ENCODE measurements at regions not wholly inside any gene's neighbourhood (a gene's known extent, or its start where the extent isn't known, plus 50 kb on each side); places are given as distances from the start of the nearest gene placed in this dataset.

DNA sequence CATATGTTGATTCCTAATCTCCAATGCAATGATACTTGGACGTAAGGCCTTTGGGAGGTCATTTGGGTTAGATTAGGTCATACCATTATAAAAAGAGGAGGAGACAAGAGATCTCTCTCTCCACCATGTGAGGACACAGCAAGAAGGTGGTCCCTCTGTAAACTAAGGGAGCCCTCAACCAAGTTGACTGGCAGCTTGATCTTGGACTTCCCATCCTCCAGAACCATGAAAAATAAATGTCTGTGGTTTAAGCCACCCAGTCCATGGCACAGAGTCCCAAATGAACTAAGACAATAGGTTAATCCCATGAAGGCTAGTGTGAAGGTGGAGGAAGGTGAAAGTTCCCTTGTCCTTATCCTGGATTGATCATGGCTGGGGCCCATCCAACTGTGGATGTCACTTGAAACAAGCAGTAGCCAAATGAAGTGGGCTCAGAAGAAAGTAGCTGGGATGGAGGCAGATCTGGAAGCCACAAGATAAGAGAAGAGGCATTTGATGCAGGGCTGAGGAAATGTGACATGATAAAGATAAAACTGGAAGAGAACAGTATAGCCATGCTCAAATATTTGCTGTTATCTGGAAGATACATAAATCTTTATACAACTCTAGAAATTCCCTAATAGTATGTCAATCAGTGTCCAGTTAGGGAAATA is 99.9 kb downstream of the BANF2 start:
- Histone ChIP-seq H3K18ac (ENCODE audit: extremely low read depth, low read length) (no peak overlapping the region), H3K4me2 (ENCODE audit: insufficient read depth in 1 of 2, low read depth in 2 of 2, low read length in 2 of 2) (no peak overlapping the region), H3K79me1 (ENCODE audit: low read depth, low read length) (no peaks in the 10 kb centered on the region), H3K56ac (replicated peaks; ENCODE audit: insufficient read length, low read depth, low read length) (no peak overlapping the region), H2AFZ (ENCODE audit: low read length) (no peak overlapping the region), H4K91ac (replicated peaks; ENCODE audit: insufficient read length, low read length) (no peak overlapping the region), H2BK20ac (ENCODE audit: low read length) (no peak overlapping the region), H2BK15ac (ENCODE audit: low read length) (no peak overlapping the region), H2BK12ac (ENCODE audit: low read depth, low read length) (no peak overlapping the region), H3K36me3 (ENCODE audit: control insufficient read depth in 2 of 4, insufficient read depth in 4 of 4, low read length in 3 of 4) (no peaks in the 10 kb centered on the region; a peak in 1 of 8 replicates), H3K27ac (ENCODE audit: low read depth, low read length) (no peak overlapping the region), H2BK5ac (ENCODE audit: low read depth, low read length) (no peak overlapping the region), H2AK5ac (ENCODE audit: low read depth, low read length) (no peak overlapping the region), H3K4ac (replicated peaks; ENCODE audit: insufficient read length, low read depth, low read length) (no peak overlapping the region), H3K23me2 (ENCODE audit: low read depth, low read length) (no peaks in the 10 kb centered on the region), H3K23ac (ENCODE audit: insufficient read length) (no peak overlapping the region), H3K14ac (ENCODE audit: insufficient read length) (no peak overlapping the region), H3K9me3 (ENCODE audit: insufficient read depth in 2 of 2, low read depth in 1 of 2, low read length in 1 of 2) (peaks cover 3 to 8% of the 10 kb centered on the region in 2 experiments; a peak in 3 of 4 replicates), H3K9ac (replicated peaks in 1 of 4; ENCODE audit: extremely low read depth in 1 of 4, low read depth in 3 of 4, low read length in 3 of 4) (no peak overlapping the region), H3K4me3 (ENCODE audit: extremely low read depth in 1 of 4, insufficient read depth in 2 of 4, low read depth in 3 of 4, low read length in 4 of 4) (no peak overlapping the region), H4K8ac (ENCODE audit: extremely low read depth, insufficient read depth, low read length) (no peak overlapping the region), H4K20me1 (replicated peaks in 1 of 2; ENCODE audit: control insufficient read depth in 1 of 2, insufficient read depth in 2 of 2, low read length in 2 of 2) (no peaks in the 10 kb centered on the region), H2BK120ac (replicated peaks; ENCODE audit: low read depth, low read length) (no peak overlapping the region), H3K4me1 (replicated peaks in 1 of 4; ENCODE audit: control insufficient read depth in 3 of 4, insufficient read depth in 4 of 4, low read length in 3 of 4) (no peaks in the 10 kb centered on the region), H3K79me2 (ENCODE audit: control insufficient read depth in 1 of 2, insufficient read depth in 2 of 2, low read length in 2 of 2) (no peaks in the 10 kb centered on the region), H3K27me3 (replicated peaks in 1 of 4; ENCODE audit: control insufficient read depth in 3 of 4, extremely low read depth in 1 of 4, insufficient read depth in 3 of 4, low read length in 3 of 4) (no peaks in the 10 kb centered on the region), H4K5ac (ENCODE audit: insufficient read length, low read depth, low read length) (no peak overlapping the region)
- CTCF ChIA-PET (ENCODE audit: partially characterized antibody), result interaction anchor here (1.4 to 1.5 kb wide), 2 partner anchors 98 to 153 kb away, joined by 4 read pairs; no protein-coding TSS in a partner anchor
- 85% methylated on average over 1 of the region's 1 CpG; no CpG with 5 or more reads in 1 of the 2 experiments for WGBS, 2 experiments (ENCODE audit: extremely low coverage in 1 of 2, insufficient coverage in 1 of 2, insufficient read length in 1 of 2, insufficient replicate concordance in 2 of 2, low coverage in 1 of 2, low lambda C conversion rate in 2 of 2, missing lambda C conversion rate in 1 of 2)
- POLR2A ChIA-PET (ENCODE audit: partially characterized antibody), result no interaction called here
- DNase-seq (ENCODE audit: low read depth in 1 of 2, low spot score in 2 of 2), result no peak
- FAIRE-seq, result no peak
- TF ChIP-seq, protein P1, sequence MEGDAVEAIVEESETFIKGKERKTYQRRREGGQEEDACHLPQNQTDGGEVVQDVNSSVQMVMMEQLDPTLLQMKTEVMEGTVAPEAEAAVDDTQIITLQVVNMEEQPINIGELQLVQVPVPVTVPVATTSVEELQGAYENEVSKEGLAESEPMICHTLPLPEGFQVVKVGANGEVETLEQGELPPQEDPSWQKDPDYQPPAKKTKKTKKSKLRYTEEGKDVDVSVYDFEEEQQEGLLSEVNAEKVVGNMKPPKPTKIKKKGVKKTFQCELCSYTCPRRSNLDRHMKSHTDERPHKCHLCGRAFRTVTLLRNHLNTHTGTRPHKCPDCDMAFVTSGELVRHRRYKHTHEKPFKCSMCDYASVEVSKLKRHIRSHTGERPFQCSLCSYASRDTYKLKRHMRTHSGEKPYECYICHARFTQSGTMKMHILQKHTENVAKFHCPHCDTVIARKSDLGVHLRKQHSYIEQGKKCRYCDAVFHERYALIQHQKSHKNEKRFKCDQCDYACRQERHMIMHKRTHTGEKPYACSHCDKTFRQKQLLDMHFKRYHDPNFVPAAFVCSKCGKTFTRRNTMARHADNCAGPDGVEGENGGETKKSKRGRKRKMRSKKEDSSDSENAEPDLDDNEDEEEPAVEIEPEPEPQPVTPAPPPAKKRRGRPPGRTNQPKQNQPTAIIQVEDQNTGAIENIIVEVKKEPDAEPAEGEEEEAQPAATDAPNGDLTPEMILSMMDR (IDR thresholded peaks at IDR 0.05; ENCODE audit: control extremely low read depth in 1 of 3, insufficient read depth in 1 of 3, low read depth in 1 of 3, low read length in 3 of 3), result no peak
- no peak for TF ChIP-seq CHD2 (IDR thresholded peaks at IDR 0.05; ENCODE audit: low read length)

All from H1 (cell line).